ENCODE measurements at regions not wholly inside any gene's neighbourhood (a gene's known extent, or its start where the extent isn't known, plus 50 kb on each side); places are given as distances from the start of the nearest gene placed in this dataset.
"Not testable (repeated sequence)": the region's sequence is repeated elsewhere in the genome, so short reads cannot be mapped to it uniquely, and the experiment has no call there.

GRCh38 chr6:78253618-78254017, 600.8 kb downstream of the MEI4 start:
- TF ChIP-seq POLR2AphosphoS5 (IDR thresholded peaks at IDR 0.05; ENCODE audit: borderline replicate concordance, low read depth, low read length) (no peak), EZH2 (IDR thresholded peaks at IDR 0.05) (no peak), FOXP2 (optimal IDR thresholded peaks at IDR 0.05; ENCODE audit: control extremely low read depth, extremely low read length, insufficient read depth) (no peak)
- no peak for DNase-seq (ENCODE audit: low read depth, low spot score)
- Histone ChIP-seq H3K27ac (no peak overlapping the region), H3K9me3 (ENCODE audit: low read depth, low read length) (no peaks in the 10 kb centered on the region), H3K4me3 (no peak overlapping the region), H3K9ac (ENCODE audit: insufficient read length) (no peak overlapping the region), H3K36me3 (ENCODE audit: insufficient read depth, low read length) (no peaks in the 10 kb centered on the region)

GRCh38 chr6:78259935-78260334, 607.1 kb downstream of the MEI4 start:
- DNase-seq (ENCODE audit: low read depth, low spot score), result no peak
- Histone ChIP-seq H3K9me3 (ENCODE audit: low read depth, low read length) (no peaks in the 10 kb centered on the region), H3K4me3 (no peak overlapping the region), H3K9ac (ENCODE audit: insufficient read length) (no peak overlapping the region), H3K36me3 (ENCODE audit: insufficient read depth, low read length) (no peaks in the 10 kb centered on the region), H3K27ac (no peak overlapping the region)
- TF ChIP-seq FOXP2 (optimal IDR thresholded peaks at IDR 0.05; ENCODE audit: control extremely low read depth, extremely low read length, insufficient read depth) (no peak), EZH2 (IDR thresholded peaks at IDR 0.05) (no peak), POLR2AphosphoS5 (IDR thresholded peaks at IDR 0.05; ENCODE audit: borderline replicate concordance, low read depth, low read length) (no peak)

GRCh38 chr6:78260427-78260826, 606.9 kb upstream of the IRAK1BP1 start:
- DNase-seq (ENCODE audit: low read depth, low spot score); H3K9ac ChIP-seq (ENCODE audit: insufficient read length); H3K4me3 ChIP-seq: not testable (repeated sequence)

GRCh38 chr6:78268591-78269452, 598.5 kb upstream of the IRAK1BP1 start:
- no peaks in the 10 kb centered on the region for H3K36me3 ChIP-seq (ENCODE audit: insufficient read depth, low read length)
- no peak for DNase-seq (ENCODE audit: low read depth, low spot score)
- H3K27ac ChIP-seq, result no peak overlapping the region
- no peaks in the 10 kb centered on the region for H3K9me3 ChIP-seq (ENCODE audit: low read depth, low read length)
- H3K9ac ChIP-seq (ENCODE audit: insufficient read length), result no peak overlapping the region
- no peak for TF ChIP-seq POLR2AphosphoS5 (IDR thresholded peaks at IDR 0.05; ENCODE audit: borderline replicate concordance, low read depth, low read length)
- no peak for TF ChIP-seq EZH2 (IDR thresholded peaks at IDR 0.05)
- H3K4me3 ChIP-seq, result no peak overlapping the region

More at GRCh38 chr6:78260427-78260826, 606.9 kb upstream of the IRAK1BP1 start:
- H3K9me3 ChIP-seq (ENCODE audit: low read depth, low read length); H3K27ac ChIP-seq; H3K36me3 ChIP-seq (ENCODE audit: insufficient read depth, low read length): not testable (repeated sequence)

- Histone ChIP-seq H3K9me3 (ENCODE audit: low read depth, low read length) (no peaks in the 10 kb centered on the region), H3K27ac (no peak overlapping the region), H3K4me3 (no peak overlapping the region), H3K36me3 (ENCODE audit: insufficient read depth, low read length) (no peaks in the 10 kb centered on the region), H3K9ac (ENCODE audit: insufficient read length) (no peak overlapping the region)
- no peak for TF ChIP-seq POLR2AphosphoS5 (IDR thresholded peaks at IDR 0.05; ENCODE audit: borderline replicate concordance, low read depth, low read length)
- TF ChIP-seq FOXP2 (optimal IDR thresholded peaks at IDR 0.05; ENCODE audit: control extremely low read depth, extremely low read length, insufficient read depth), result no peak
- no peak for TF ChIP-seq EZH2 (IDR thresholded peaks at IDR 0.05)
- no peak for DNase-seq (ENCODE audit: low read depth, low spot score)
Measured at GRCh38 chr6:78300885-78301284, 566.5 kb upstream of the IRAK1BP1 start.

GRCh38 chr6:78302411-78302810, 564.9 kb upstream of the IRAK1BP1 start:
- Histone ChIP-seq H3K4me3 (no peak overlapping the region), H3K27ac (no peak overlapping the region), H3K36me3 (ENCODE audit: insufficient read depth, low read length) (no peaks in the 10 kb centered on the region), H3K9me3 (ENCODE audit: low read depth, low read length) (no peaks in the 10 kb centered on the region), H3K9ac (ENCODE audit: insufficient read length) (no peak overlapping the region)
- DNase-seq (ENCODE audit: low read depth, low spot score), result no peak
- no peak for TF ChIP-seq EZH2 (IDR thresholded peaks at IDR 0.05)

GRCh38 chr6:78308025-78308424, 559.3 kb upstream of the IRAK1BP1 start:
- Histone ChIP-seq H3K9me3 (ENCODE audit: low read depth, low read length) (no peaks in the 10 kb centered on the region), H3K36me3 (ENCODE audit: insufficient read depth, low read length) (no peaks in the 10 kb centered on the region), H3K27ac (no peak overlapping the region), H3K4me3 (no peak overlapping the region), H3K9ac (ENCODE audit: insufficient read length) (no peak overlapping the region)
- TF ChIP-seq FOXP2 (optimal IDR thresholded peaks at IDR 0.05; ENCODE audit: control extremely low read depth, extremely low read length, insufficient read depth), result no peak
- no peak for TF ChIP-seq POLR2AphosphoS5 (IDR thresholded peaks at IDR 0.05; ENCODE audit: borderline replicate concordance, low read depth, low read length)
- TF ChIP-seq EZH2 (IDR thresholded peaks at IDR 0.05), result no peak
- DNase-seq (ENCODE audit: low read depth, low spot score), result no peak

- Histone ChIP-seq H3K9me3 (ENCODE audit: low read depth, low read length) (no peaks in the 10 kb centered on the region), H3K36me3 (ENCODE audit: insufficient read depth, low read length) (no peaks in the 10 kb centered on the region), H3K9ac (ENCODE audit: insufficient read length) (no peak overlapping the region), H3K4me3 (no peak overlapping the region), H3K27ac (no peak overlapping the region)
- TF ChIP-seq EZH2 (IDR thresholded peaks at IDR 0.05), result no peak
- no peak for TF ChIP-seq FOXP2 (optimal IDR thresholded peaks at IDR 0.05; ENCODE audit: control extremely low read depth, extremely low read length, insufficient read depth)
- TF ChIP-seq POLR2AphosphoS5 (IDR thresholded peaks at IDR 0.05; ENCODE audit: borderline replicate concordance, low read depth, low read length), result no peak
- DNase-seq (ENCODE audit: low read depth, low spot score), result no peak
Measured at GRCh38 chr6:78322068-78322845, 545.1 kb upstream of the IRAK1BP1 start.
